Sigmoid colon (tissue), 6 donors: ENCODE measurements at regions not wholly inside any gene's neighbourhood (a gene's known extent, or its start where the extent isn't known, plus 50 kb on each side); places are given as distances from the start of the nearest gene placed in this dataset.
"Not testable (repeated sequence)": the region's sequence is repeated elsewhere in the genome, so short reads cannot be mapped to it uniquely, and the experiment has no call there.

Experiments used
- DNase-seq: peaks from one replicate; pipeline ENCODE4 v3.0.0-alpha.2; 2019
- H3K27ac ChIP-seq, 4 donors: fragments of 200-600 bp; sonication (generic); one replicate each; pipeline ENCODE4 v1.5.1; 2016 to 2019; ENCODE audit warnings: mild to moderate bottlenecking in 1 of 4
- H3K27me3 ChIP-seq, 3 donors: fragments of 200-600 bp; sonication (generic); one replicate each; pipeline ENCODE4 v1.5.1; 2019; ENCODE audit warnings: mild to moderate bottlenecking in 1 of 3
- H3K36me3 ChIP-seq, 4 donors: fragments of 200-600 bp; sonication (generic); one replicate each; pipeline ENCODE4 v1.5.1; 2016 to 2019
- H3K4me1 ChIP-seq, 4 donors: fragments of 200-600 bp; sonication (generic); one replicate each; pipeline ENCODE4 v1.5.1; 2017 to 2019
- H3K4me3 ChIP-seq, 4 donors: fragments of 200-600 bp; sonication (generic); one replicate each; pipeline ENCODE4 v1.5.1; 2017 to 2019; ENCODE audit warnings: mild to moderate bottlenecking in 2 of 4, moderate library complexity in 1 of 4
- H3K9me3 ChIP-seq, 4 donors: fragments of 200-600 bp in 3 of 4; sonication (generic) in 3 of 4; one replicate each; pipeline versions ENCODE4 v1.5.1 to v1.6.1; 2013 to 2019
- EP300 ChIP-seq, 4 donors: sonication (generic); formaldehyde crosslinking; IDR thresholded peaks; one replicate each; pipeline ENCODE4 v1.6.1; 2017; ENCODE audit warnings: antibody characterized with exemption in 4 of 4
- POLR2A ChIP-seq, 2 donors: fragments of 450-650 bp; IDR thresholded peaks; one replicate each; pipeline ENCODE4 v1.6.1; 2016; ENCODE audit warnings: antibody characterized with exemption in 2 of 2, mild to moderate bottlenecking in 2 of 2, moderate library complexity in 2 of 2
- POLR2AphosphoS5 ChIP-seq, 4 donors: sonication (generic); formaldehyde crosslinking; IDR thresholded peaks; one replicate each; pipeline ENCODE4 v1.6.1; 2017; ENCODE audit warnings: antibody characterized with exemption in 4 of 4
- WGBS, 2 donors: extraction: QIAGEN DNeasy Blood & Tissue Kit; methylation state at CpG; one replicate each; pipeline ENCODE4 v1.1.7; 2013; 5-methylcytosine and 5-hydroxymethylcytosine counted together
- intact Hi-C: fragments of 100-400 bp; cut with DNase I; formaldehyde crosslinking; loops from one replicate; pipeline ENCODE4 v1.15.1; 2023
- TF ChIP-seq, protein P1 (sequence below), 4 experiments: fragments of 450-650 bp in 3 of 4; fragments of 200-600 bp in 1 of 4; IDR thresholded peaks; one replicate each; pipeline ENCODE4 v1.5.1; 2016 to 2019; ENCODE audit warnings: antibody characterized with exemption in 4 of 4, mild to moderate bottlenecking in 3 of 4, moderate library complexity in 2 of 4
- donor health status: healthy with polysubstance abuse.
- donor health status: healthy.

DNA sequence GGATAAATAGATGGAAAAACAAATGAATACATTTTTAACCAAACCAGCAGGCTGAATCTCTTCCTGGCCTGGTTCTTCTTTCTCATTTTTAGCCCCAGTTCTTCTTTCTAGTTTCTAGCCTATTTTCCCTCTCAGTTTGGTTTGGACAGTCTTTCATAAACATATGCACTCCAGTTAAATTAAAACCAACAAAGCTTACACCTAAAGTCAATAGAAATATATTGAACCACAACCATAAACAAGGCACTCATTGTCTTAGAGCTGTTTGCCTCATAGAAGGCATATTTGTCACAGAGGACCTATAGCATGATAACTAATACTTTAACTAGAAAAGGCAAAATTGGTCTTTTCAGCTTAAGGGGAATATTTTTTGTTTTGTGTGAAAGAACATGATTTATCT lies 638.3 kb downstream of the NR2F1-AS1 start:
- Histone ChIP-seq H3K4me1 (no peaks in the 10 kb centered on the region), H3K9me3 (no peaks in the 10 kb centered on the region), H3K27me3 (no peaks in the 10 kb centered on the region), H3K4me3 (no peak overlapping the region), H3K36me3 (no peaks in the 10 kb centered on the region), H3K27ac (no peak overlapping the region)
- TF ChIP-seq POLR2A (IDR thresholded peaks at IDR 0.05) = no peak
- TF ChIP-seq EP300 (IDR thresholded peaks at IDR 0.05) = no peak
- TF ChIP-seq POLR2AphosphoS5 (IDR thresholded peaks at IDR 0.05) = no peak
- TF ChIP-seq, protein P1, sequence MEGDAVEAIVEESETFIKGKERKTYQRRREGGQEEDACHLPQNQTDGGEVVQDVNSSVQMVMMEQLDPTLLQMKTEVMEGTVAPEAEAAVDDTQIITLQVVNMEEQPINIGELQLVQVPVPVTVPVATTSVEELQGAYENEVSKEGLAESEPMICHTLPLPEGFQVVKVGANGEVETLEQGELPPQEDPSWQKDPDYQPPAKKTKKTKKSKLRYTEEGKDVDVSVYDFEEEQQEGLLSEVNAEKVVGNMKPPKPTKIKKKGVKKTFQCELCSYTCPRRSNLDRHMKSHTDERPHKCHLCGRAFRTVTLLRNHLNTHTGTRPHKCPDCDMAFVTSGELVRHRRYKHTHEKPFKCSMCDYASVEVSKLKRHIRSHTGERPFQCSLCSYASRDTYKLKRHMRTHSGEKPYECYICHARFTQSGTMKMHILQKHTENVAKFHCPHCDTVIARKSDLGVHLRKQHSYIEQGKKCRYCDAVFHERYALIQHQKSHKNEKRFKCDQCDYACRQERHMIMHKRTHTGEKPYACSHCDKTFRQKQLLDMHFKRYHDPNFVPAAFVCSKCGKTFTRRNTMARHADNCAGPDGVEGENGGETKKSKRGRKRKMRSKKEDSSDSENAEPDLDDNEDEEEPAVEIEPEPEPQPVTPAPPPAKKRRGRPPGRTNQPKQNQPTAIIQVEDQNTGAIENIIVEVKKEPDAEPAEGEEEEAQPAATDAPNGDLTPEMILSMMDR (IDR thresholded peaks at IDR 0.05) = no peak
- intact Hi-C loops = no loop called here
- DNase-seq = no peak

DNA sequence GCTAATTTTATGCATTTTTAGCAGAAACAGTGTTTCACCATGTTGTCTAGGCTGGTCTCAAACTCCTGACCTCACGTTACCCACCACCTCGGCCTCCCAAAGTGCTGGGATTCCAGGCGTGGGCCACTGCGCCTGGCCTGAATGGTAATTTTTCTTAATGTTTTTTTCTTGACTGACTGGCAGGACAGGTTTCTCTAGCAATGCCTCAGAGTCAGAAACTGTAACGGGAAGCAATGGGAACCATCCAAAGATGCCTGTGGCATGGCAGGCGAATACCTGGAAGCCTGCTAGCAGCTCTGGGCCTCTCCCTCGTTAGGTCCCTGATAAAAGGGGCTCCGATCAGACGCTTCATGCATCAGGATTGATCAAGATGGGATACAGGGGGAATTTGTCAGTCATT lies 639.2 kb downstream of the NR2F1-AS1 start:
- Histone ChIP-seq H3K4me1 (no peaks in the 10 kb centered on the region), H3K27me3 (no peaks in the 10 kb centered on the region), H3K9me3 (no peaks in the 10 kb centered on the region), H3K36me3 (no peaks in the 10 kb centered on the region), H3K4me3 (no peak overlapping the region), H3K27ac (no peak overlapping the region)
- WGBS, 2 donors = 85 to 90% methylated on average over 9 of the region's 9 CpGs
- no peak for DNase-seq
- TF ChIP-seq, protein P1 (IDR thresholded peaks at IDR 0.05) = no peak
- TF ChIP-seq EP300 (IDR thresholded peaks at IDR 0.05) (no peak), POLR2A (IDR thresholded peaks at IDR 0.05) (no peak)
- intact Hi-C loops = no loop called here

DNA sequence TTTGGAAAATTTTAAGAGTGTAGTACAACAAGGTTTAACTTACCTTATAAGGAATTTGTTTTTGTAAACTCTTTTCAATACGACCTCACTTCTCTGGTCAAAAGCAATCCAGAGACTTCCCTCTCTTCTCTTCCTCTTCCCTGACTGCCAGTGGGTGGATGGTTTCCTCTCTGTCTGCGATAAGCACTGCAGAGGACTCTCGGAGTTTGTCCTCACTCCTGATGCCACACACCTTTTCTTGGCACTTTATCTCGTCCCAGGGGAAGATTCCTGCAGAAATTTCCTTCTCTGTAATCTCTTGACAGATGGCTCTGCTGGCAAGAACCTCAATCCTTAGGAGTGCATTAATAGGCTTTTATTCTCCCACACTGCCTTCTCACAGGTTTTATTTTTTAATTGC lies 641.6 kb downstream of the NR2F1-AS1 start:
- intact Hi-C loops = no loop called here
- Histone ChIP-seq H3K27ac (no peak overlapping the region), H3K4me3 (no peak overlapping the region), H3K9me3 (no peaks in the 10 kb centered on the region), H3K27me3 (no peaks in the 10 kb centered on the region), H3K4me1 (no peaks in the 10 kb centered on the region), H3K36me3 (no peaks in the 10 kb centered on the region)
- no peak for TF ChIP-seq POLR2AphosphoS5 (IDR thresholded peaks at IDR 0.05)
- no peak for TF ChIP-seq POLR2A (IDR thresholded peaks at IDR 0.05)
- TF ChIP-seq, protein P1 (IDR thresholded peaks at IDR 0.05) = no peak
- no peak for TF ChIP-seq EP300 (IDR thresholded peaks at IDR 0.05)
- 10 to 17% methylated on average over 4 of the region's 4 CpGs for WGBS, 2 donors
- no peak for DNase-seq

DNA sequence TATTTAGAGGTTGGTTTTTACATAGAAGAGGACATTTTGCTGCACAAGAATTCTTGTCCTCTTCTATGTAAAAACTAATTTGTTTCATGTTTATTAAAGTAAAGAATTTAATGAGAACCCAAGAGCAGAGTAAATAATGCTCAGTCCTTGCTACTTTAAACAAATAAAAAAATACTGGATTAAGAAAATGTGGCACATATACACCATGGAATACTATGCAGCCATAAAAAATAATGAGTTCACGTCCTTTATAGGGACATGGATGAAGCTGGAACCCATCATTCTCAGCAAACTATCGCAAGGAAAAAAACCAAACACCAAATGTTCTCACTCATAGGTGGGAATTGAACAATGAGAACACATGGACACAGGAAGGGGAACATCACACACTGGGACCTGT lies 643.6 kb downstream of the NR2F1-AS1 start:
- DNase-seq, H3K27me3 ChIP-seq, intact Hi-C loops: not testable (repeated sequence)

DNA sequence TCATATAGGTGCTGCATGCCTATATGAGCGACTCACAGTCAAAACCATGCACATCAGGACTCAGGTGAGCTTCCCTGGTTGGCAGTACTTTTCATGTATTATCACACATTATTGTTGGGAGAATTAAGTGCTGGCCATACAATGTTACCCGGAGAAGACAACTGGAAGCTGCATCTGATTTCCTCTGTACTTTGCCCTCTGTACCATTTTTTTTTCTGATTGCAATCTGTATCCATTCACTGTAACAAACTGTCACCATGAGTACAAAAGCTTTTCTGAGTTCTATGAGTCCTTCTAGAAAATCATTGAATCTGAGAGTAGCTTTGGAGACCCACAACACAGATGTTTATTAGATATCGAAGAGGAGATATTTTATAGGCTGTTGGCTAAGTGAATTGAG lies 651.0 kb downstream of the NR2F1-AS1 start:
- no peak for DNase-seq
- Histone ChIP-seq H3K27me3 (no peaks in the 10 kb centered on the region), H3K36me3 (no peaks in the 10 kb centered on the region), H3K27ac (no peak overlapping the region), H3K4me1 (no peaks in the 10 kb centered on the region), H3K9me3 (no peaks in the 10 kb centered on the region), H3K4me3 (no peak overlapping the region)
- 48 to 76% methylated on average over 3 of the region's 3 CpGs for WGBS, 2 donors
- intact Hi-C loops = no loop called here
- no peak for TF ChIP-seq POLR2AphosphoS5 (IDR thresholded peaks at IDR 0.05)
- no peak for TF ChIP-seq EP300 (IDR thresholded peaks at IDR 0.05)
- TF ChIP-seq, protein P1 (IDR thresholded peaks at IDR 0.05) = no peak
- no peak for TF ChIP-seq POLR2A (IDR thresholded peaks at IDR 0.05)

More for the DNA sequence above, 643.6 kb downstream of the NR2F1-AS1 start:
- not testable (repeated sequence) for H3K4me3 ChIP-seq, H3K4me1 ChIP-seq, H3K27ac ChIP-seq, H3K36me3 ChIP-seq, H3K9me3 ChIP-seq
- 70 to 75% methylated on average over 2 of the region's 2 CpGs for WGBS, 2 donors
